ENCODE measurements at regions not wholly inside any gene's neighbourhood (a gene's known extent, or its start where the extent isn't known, plus 50 kb on each side); places are given as distances from the start of the nearest gene placed in this dataset.

GRCh38 chr3:34056951-34057390 is 258.5 kb downstream of the PDCD6IP start:
- no peak for TF ChIP-seq CTCF (IDR thresholded peaks at IDR 0.05; ENCODE audit: low read depth, low read length)
- TF ChIP-seq POLR2A (IDR thresholded peaks at IDR 0.05; ENCODE audit: extremely low read depth, insufficient read length), result no peak
- TF ChIP-seq MAX (IDR thresholded peaks at IDR 0.05; ENCODE audit: low read depth, low read length), result no peak
